Epithelial cell of esophagus (primary cell): ENCODE measurements at regions not wholly inside any gene's neighbourhood (a gene's known extent, or its start where the extent isn't known, plus 50 kb on each side); places are given as distances from the start of the nearest gene placed in this dataset.

ENCODE experiments used
- DNase-seq: peaks from one replicate; pipeline ENCODE4 v3.0.0; 2010; ENCODE audit warnings: low read depth
- H3K4me3 ChIP-seq: 2 replicates; pipeline ENCODE4 v1.5.1; 2011; ENCODE audit warnings: mild to moderate bottlenecking, low read length, control low read depth
- CTCF ChIP-seq: IDR thresholded peaks from 2 replicates; pipeline ENCODE4 v1.5.1; 2011; ENCODE audit warnings: low read depth, mild to moderate bottlenecking, low read length, control low read depth, inconsistent platforms; ENCODE audit not compliant: insufficient read depth; ENCODE audit errors: missing control alignments

- H3K4me3 ChIP-seq, result no peak overlapping the region
- no peak for DNase-seq
- TF ChIP-seq CTCF, result no peak
These were observed 376.9 kb downstream of the CXXC4 start for GRCh38 chr4:104117776-104118175.

- no peak for DNase-seq
- no peak for TF ChIP-seq CTCF
- H3K4me3 ChIP-seq, result no peak overlapping the region
These were observed 380.8 kb downstream of the CXXC4 start for GRCh38 chr4:104113850-104114249.

GRCh38 chr4:104099141-104099540 is 379.4 kb upstream of the TACR3 start:
- no peak overlapping the region for H3K4me3 ChIP-seq
- DNase-seq, result no peak
- no peak for TF ChIP-seq CTCF

GRCh38 chr4:104093247-104093646 is 373.5 kb upstream of the TACR3 start:
- no peak for TF ChIP-seq CTCF
- no peak overlapping the region for H3K4me3 ChIP-seq
- DNase-seq, result no peak

- DNase-seq, result peak; percentile 29
- TF ChIP-seq CTCF, result no peak
- no peak overlapping the region for H3K4me3 ChIP-seq
These were observed 353.4 kb upstream of the TACR3 start for GRCh38 chr4:104073229-104073628.

GRCh38 chr4:104066533-104066932 is 346.7 kb upstream of the TACR3 start:
- no peak for TF ChIP-seq CTCF
- no peak for DNase-seq
- no peak overlapping the region for H3K4me3 ChIP-seq

- H3K4me3 ChIP-seq, result no peak overlapping the region
- peak; percentile 61 for DNase-seq
- TF ChIP-seq CTCF, result peak; percentile 60
These were observed 345.1 kb upstream of the TACR3 start for GRCh38 chr4:104064646-104065577.
